GM23248 (cell line): ENCODE measurements at regions not wholly inside any gene's neighbourhood (a gene's known extent, or its start where the extent isn't known, plus 50 kb on each side); places are given as distances from the start of the nearest gene placed in this dataset.

Source experiments
- EZH2 ChIP-seq: fragments of 200-600 bp; sonication (generic); IDR thresholded peaks from 2 replicates; pipeline ENCODE4 v1.6.1; 2018; ENCODE audit warnings: antibody characterized with exemption, mild to moderate bottlenecking; ENCODE audit not compliant: insufficient read depth, poor library complexity, severe bottlenecking
- EZH2phosphoT487 ChIP-seq: fragments of 200-600 bp; sonication (generic); IDR thresholded peaks from 2 replicates; pipeline ENCODE4 v1.6.1; 2018; ENCODE audit warnings: antibody characterized with exemption, moderate library complexity, mild to moderate bottlenecking, low read depth; ENCODE audit not compliant: insufficient read depth

GRCh38 chr5:117562647-117563046 is 988.0 kb upstream of the SEMA6A start:
- TF ChIP-seq EZH2phosphoT487 (no peak), EZH2 (no peak)
